H1 (cell line): ENCODE measurements at regions not wholly inside any gene's neighbourhood (a gene's known extent, or its start where the extent isn't known, plus 50 kb on each side); places are given as distances from the start of the nearest gene placed in this dataset.

Experiments used
- ATF2 ChIP-seq: IDR thresholded peaks from 2 replicates; pipeline ENCODE4 v1.6.1; 2012; ENCODE audit warnings: low read length, inconsistent platforms
- CTCF ChIP-seq, 3 experiments: IDR thresholded peaks; 1 replicate in 2 of 3; 2 replicates in 1 of 3; pipeline versions ENCODE4 v1.5.1 to v1.6.1; 2011; ENCODE audit warnings: low read length in 3 of 3, mild to moderate bottlenecking in 3 of 3, inconsistent platforms in 2 of 3, low read depth in 1 of 3, moderate library complexity in 1 of 3; ENCODE audit not compliant: insufficient read depth in 1 of 3; ENCODE audit errors: control extremely low read depth in 1 of 3
- JUN ChIP-seq: IDR thresholded peaks from 2 replicates; pipeline ENCODE4 v1.6.1; 2011; ENCODE audit warnings: low read depth, mild to moderate bottlenecking, improper control_type of control experiment, low read length
- NRF1 ChIP-seq: IDR thresholded peaks from 2 replicates; pipeline ENCODE4 v1.6.1; 2011; ENCODE audit warnings: mild to moderate bottlenecking, low read depth, low read length, improper control_type of control experiment
- SAP30 ChIP-seq: fragments of 300-600 bp; sonication (generic); IDR thresholded peaks from 2 replicates; pipeline ENCODE4 v1.7.1; 2012; ENCODE audit warnings: low read length, moderate library complexity, mild to moderate bottlenecking, inconsistent platforms; ENCODE audit not compliant: insufficient read depth, insufficient replicate concordance

GRCh38 chr1:238468068-238468467 lies 577.3 kb upstream of the ZP4 start (continued):
- TF ChIP-seq CTCF (IDR thresholded peaks at IDR 0.05; ENCODE audit: control extremely low read depth in 1 of 3, insufficient read depth in 1 of 3, low read depth in 1 of 3, low read length in 3 of 3) (no peak), SAP30 (no peak), ATF2 (no peak), NRF1 (no peak), JUN (no peak)
